ENCODE measurements at regions not wholly inside any gene's neighbourhood (a gene's known extent, or its start where the extent isn't known, plus 50 kb on each side); places are given as distances from the start of the nearest gene placed in this dataset.

- in situ Hi-C loops (cut with HindIII; ENCODE audit: low sequenced_read_pairs) = no loop called here
- DNase-seq (ENCODE audit: low read depth) = no peak
- TF ChIP-seq, protein P1, sequence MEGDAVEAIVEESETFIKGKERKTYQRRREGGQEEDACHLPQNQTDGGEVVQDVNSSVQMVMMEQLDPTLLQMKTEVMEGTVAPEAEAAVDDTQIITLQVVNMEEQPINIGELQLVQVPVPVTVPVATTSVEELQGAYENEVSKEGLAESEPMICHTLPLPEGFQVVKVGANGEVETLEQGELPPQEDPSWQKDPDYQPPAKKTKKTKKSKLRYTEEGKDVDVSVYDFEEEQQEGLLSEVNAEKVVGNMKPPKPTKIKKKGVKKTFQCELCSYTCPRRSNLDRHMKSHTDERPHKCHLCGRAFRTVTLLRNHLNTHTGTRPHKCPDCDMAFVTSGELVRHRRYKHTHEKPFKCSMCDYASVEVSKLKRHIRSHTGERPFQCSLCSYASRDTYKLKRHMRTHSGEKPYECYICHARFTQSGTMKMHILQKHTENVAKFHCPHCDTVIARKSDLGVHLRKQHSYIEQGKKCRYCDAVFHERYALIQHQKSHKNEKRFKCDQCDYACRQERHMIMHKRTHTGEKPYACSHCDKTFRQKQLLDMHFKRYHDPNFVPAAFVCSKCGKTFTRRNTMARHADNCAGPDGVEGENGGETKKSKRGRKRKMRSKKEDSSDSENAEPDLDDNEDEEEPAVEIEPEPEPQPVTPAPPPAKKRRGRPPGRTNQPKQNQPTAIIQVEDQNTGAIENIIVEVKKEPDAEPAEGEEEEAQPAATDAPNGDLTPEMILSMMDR (IDR thresholded peaks at IDR 0.05; ENCODE audit: low read depth, low read length, missing control alignments) = no peak
- no peak overlapping the region for H3K4me3 ChIP-seq (ENCODE audit: low read depth, low read length)
Measured at GRCh38 chr1:164256456-164256855, 302.5 kb upstream of the PBX1 start.

- no peak for DNase-seq (ENCODE audit: low read depth)
- no peak overlapping the region for H3K4me3 ChIP-seq (ENCODE audit: low read depth, low read length)
Measured at GRCh38 chr1:164261691-164262240, 297.2 kb upstream of the PBX1 start.

DNA sequence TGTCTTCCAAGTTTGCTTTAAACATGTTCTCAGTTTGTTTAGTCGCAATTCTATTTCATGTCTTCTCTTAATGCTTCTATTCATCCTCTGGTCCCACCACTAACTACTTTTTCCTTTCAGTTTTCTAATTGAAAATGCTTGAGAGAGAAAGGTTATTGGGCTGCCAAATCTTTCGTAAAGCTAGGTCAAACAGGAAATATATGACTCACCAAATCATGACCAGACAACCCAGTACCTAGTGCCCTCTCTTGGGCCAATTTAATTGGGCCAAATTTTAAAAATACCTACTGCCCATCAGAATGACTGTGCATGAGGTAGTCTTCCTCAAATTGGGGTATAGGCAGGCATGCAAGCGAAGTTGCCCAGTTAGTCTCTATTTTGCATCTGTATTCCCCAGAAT lies 295.4 kb upstream of the PBX1 start:
- no peak for DNase-seq (ENCODE audit: low read depth)
- H3K4me3 ChIP-seq (ENCODE audit: low read depth, low read length) = no peak overlapping the region
- in situ Hi-C loops (cut with HindIII; ENCODE audit: low sequenced_read_pairs) = no loop called here
- TF ChIP-seq, protein P1 (IDR thresholded peaks at IDR 0.05; ENCODE audit: low read depth, low read length, missing control alignments) = no peak

More at GRCh38 chr1:164261691-164262240, 297.2 kb upstream of the PBX1 start:
- in situ Hi-C loops (cut with HindIII; ENCODE audit: low sequenced_read_pairs) = no loop called here
- TF ChIP-seq, protein P1 (IDR thresholded peaks at IDR 0.05; ENCODE audit: low read depth, low read length, missing control alignments) = no peak

DNA sequence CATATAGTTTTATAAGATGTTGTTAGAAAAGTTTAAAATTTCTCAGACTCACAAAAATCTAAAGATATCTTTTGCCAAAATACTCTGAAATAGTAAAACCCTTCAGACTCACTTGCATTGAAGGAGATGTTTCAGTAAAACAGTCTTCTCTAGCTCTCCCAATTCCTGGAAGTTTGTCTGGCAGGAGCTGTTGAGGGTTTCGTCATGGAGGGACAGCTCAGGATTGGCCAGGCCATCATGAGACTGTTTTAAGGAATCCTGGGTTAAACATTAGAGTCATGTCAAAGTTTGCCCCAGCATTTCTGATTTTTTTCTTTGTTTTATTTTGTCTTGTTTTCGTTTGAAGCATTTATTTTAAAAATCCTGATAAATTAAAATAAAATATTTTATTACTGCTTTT lies 293.8 kb upstream of the PBX1 start:
- DNase-seq (ENCODE audit: low read depth) = no peak
- TF ChIP-seq, protein P1 (IDR thresholded peaks at IDR 0.05; ENCODE audit: low read depth, low read length, missing control alignments) = no peak
- in situ Hi-C loops (cut with HindIII; ENCODE audit: low sequenced_read_pairs) = no loop called here

GRCh38 chr1:164272156-164272555 lies 286.8 kb upstream of the PBX1 start:
- in situ Hi-C loops (cut with HindIII; ENCODE audit: low sequenced_read_pairs) = no loop called here
- TF ChIP-seq, protein P1 (IDR thresholded peaks at IDR 0.05; ENCODE audit: low read depth, low read length, missing control alignments) = no peak
- DNase-seq (ENCODE audit: low read depth) = no peak

More for the DNA sequence above, 293.8 kb upstream of the PBX1 start:
- H3K4me3 ChIP-seq (ENCODE audit: low read depth, low read length) = no peak overlapping the region

GRCh38 chr1:164296172-164296571 lies 262.8 kb upstream of the PBX1 start:
- no peak for DNase-seq (ENCODE audit: low read depth)
- in situ Hi-C loops (cut with HindIII; ENCODE audit: low sequenced_read_pairs) = no loop called here
- TF ChIP-seq, protein P1 (IDR thresholded peaks at IDR 0.05; ENCODE audit: low read depth, low read length, missing control alignments) = no peak
- no peak overlapping the region for H3K4me3 ChIP-seq (ENCODE audit: low read depth, low read length)

More at GRCh38 chr1:164272156-164272555, 286.8 kb upstream of the PBX1 start:
- H3K4me3 ChIP-seq (ENCODE audit: low read depth, low read length) = no peak overlapping the region

All from astrocyte of the cerebellum (primary cell).